ENCODE measurements at regions not wholly inside any gene's neighbourhood (a gene's known extent, or its start where the extent isn't known, plus 50 kb on each side); places are given as distances from the start of the nearest gene placed in this dataset.
A peak's percentile ranks its signal among the peaks of the same experiment; 100 is the strongest.

DNA sequence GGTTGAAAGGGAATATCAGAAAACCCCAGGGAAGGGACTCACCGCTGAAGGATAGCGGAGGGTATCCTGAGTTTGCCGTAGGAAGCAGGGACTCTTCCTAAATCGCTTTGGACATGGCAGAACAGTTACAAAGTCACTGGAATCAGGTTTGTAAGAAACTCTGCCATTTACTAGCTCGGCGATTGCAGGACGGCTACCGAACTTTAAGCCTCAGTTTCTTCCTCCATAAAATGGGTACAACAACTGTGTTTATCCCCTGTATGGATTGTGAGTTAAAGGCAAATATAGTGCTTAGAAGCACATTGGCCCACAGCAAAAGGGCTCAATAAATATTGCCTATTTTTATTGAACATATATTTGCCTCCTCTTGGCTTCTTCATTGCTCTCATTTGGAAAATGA is 90.6 kb downstream of the MAF start:
- Histone ChIP-seq H3K9ac (ENCODE audit: insufficient read depth in 1 of 2, low read depth in 2 of 2, low read length in 2 of 2) (no peak overlapping the region), H3K79me2 (ENCODE audit: control insufficient read depth, insufficient read depth, low read length) (no peaks in the 10 kb centered on the region), H3K9me3 (replicated peaks; ENCODE audit: control insufficient read depth, insufficient read depth, low read depth, low read length) (no peaks in the 10 kb centered on the region), H3K9me1 (ENCODE audit: control insufficient read depth, insufficient read depth, low read length) (no peaks in the 10 kb centered on the region), H3K4me1 (replicated peaks in 1 of 2; ENCODE audit: control insufficient read depth in 2 of 2, insufficient read depth in 2 of 2, low read length in 2 of 2) (no peaks in the 10 kb centered on the region), H3K4me3 (no peak overlapping the region), H3K36me3 (ENCODE audit: control insufficient read depth, insufficient read depth, low read length) (no peaks in the 10 kb centered on the region), H2AFZ (ENCODE audit: low read depth, low read length) (no peak overlapping the region), H3K27ac (ENCODE audit: extremely low read depth, low read depth, low read length) (no peak overlapping the region), H3K27me3 (ENCODE audit: control insufficient read depth in 2 of 2, insufficient read depth in 2 of 2, low read length in 2 of 2) (peaks cover 30 to 36% of the 10 kb centered on the region in 2 experiments; a peak in 4 of 5 replicates), H3K4me2 (ENCODE audit: insufficient read depth, low read length) (no peak overlapping the region), H4K20me1 (replicated peaks; ENCODE audit: control insufficient read depth, insufficient read depth, low read length) (peaks cover 6% of the 10 kb centered on the region; the same call in 1 of the 2 replicates)
- FAIRE-seq (no peak), DNase-seq (ENCODE audit: extremely low read depth in 1 of 4, low spot score in 3 of 4) (no peak), ATAC-seq (no peak)
- TF ChIP-seq FOXK2 (conservative IDR thresholded peaks at IDR 0.05 in 1 of 2, IDR thresholded peaks at IDR 0.05 in 1 of 2; ENCODE audit: low read depth in 2 of 2), result no peak
- TF ChIP-seq RBM25 (IDR thresholded peaks at IDR 0.05; ENCODE audit: low read depth, low read length, severe bottlenecking), result peak; percentile 88
- 5% methylated on average over 8 of the region's 8 CpGs for WGBS (ENCODE audit: insufficient coverage, low coverage, missing lambda C conversion rate)
- ChIA-PET POLR2A (interaction anchor here (1.0 kb wide), 1 partner anchor 13 kb away, joined by 3 read pairs; no protein-coding TSS in a partner anchor), CTCF (ENCODE audit: low intra/inter-chr PET ratio) (no interaction called here)
- BruUV-seq (replicated peaks), result no TSS peak
- intact Hi-C loops (cut with micrococcal nuclease), result no loop called here
- in situ Hi-C loops (cut with MboI), result no loop called here

DNA sequence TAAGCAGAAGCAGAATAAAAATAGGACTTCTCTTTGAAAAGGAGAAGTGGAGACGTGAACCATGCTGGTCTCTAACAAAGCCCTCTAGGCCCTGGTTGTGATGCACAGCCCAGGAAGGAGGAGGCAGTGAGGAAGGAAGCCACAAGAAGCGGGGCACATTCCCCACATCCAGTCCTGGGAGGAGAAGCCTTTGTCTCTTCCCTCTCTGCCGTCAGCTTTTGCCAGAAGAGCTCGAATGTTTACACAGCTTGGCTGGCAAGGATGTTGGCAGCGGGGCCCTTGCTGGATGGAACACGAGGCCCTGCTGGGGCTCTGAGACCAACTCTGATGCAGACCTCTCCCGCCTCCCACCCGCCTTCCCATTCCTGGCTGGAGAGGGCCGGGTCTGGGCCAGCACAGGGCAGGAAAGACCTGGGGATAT is 91.3 kb downstream of the MAF start:
- BruUV-seq (replicated peaks), result no TSS peak
- intact Hi-C loops (cut with micrococcal nuclease) (no loop called here), in situ Hi-C loops (cut with MboI) (no loop called here)
- no peaks in the 10 kb centered on the region for H3K9me3 ChIP-seq (replicated peaks; ENCODE audit: control insufficient read depth, insufficient read depth, low read depth, low read length)
- no peak overlapping the region for H3K4me2 ChIP-seq (ENCODE audit: insufficient read depth, low read length)
- FAIRE-seq, result no peak
- H3K4me3 ChIP-seq, result no peak overlapping the region
- H3K4me1 ChIP-seq (replicated peaks in 1 of 2; ENCODE audit: control insufficient read depth in 2 of 2, insufficient read depth in 2 of 2, low read length in 2 of 2), result no peaks in the 10 kb centered on the region
- H3K79me2 ChIP-seq (ENCODE audit: control insufficient read depth, insufficient read depth, low read length), result no peaks in the 10 kb centered on the region
- no peak for TF ChIP-seq HLTF (IDR thresholded peaks at IDR 0.05)
- TF ChIP-seq EZH2 (IDR thresholded peaks at IDR 0.05; ENCODE audit: borderline replicate concordance, low read depth, low read length), result no peak
- TF ChIP-seq, protein P1, sequence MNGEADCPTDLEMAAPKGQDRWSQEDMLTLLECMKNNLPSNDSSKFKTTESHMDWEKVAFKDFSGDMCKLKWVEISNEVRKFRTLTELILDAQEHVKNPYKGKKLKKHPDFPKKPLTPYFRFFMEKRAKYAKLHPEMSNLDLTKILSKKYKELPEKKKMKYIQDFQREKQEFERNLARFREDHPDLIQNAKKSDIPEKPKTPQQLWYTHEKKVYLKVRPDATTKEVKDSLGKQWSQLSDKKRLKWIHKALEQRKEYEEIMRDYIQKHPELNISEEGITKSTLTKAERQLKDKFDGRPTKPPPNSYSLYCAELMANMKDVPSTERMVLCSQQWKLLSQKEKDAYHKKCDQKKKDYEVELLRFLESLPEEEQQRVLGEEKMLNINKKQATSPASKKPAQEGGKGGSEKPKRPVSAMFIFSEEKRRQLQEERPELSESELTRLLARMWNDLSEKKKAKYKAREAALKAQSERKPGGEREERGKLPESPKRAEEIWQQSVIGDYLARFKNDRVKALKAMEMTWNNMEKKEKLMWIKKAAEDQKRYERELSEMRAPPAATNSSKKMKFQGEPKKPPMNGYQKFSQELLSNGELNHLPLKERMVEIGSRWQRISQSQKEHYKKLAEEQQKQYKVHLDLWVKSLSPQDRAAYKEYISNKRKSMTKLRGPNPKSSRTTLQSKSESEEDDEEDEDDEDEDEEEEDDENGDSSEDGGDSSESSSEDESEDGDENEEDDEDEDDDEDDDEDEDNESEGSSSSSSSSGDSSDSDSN (IDR thresholded peaks at IDR 0.05; ENCODE audit: borderline replicate concordance in 1 of 2, low read depth in 2 of 2, low read length in 2 of 2), result no peak
- TF ChIP-seq, protein P2, sequence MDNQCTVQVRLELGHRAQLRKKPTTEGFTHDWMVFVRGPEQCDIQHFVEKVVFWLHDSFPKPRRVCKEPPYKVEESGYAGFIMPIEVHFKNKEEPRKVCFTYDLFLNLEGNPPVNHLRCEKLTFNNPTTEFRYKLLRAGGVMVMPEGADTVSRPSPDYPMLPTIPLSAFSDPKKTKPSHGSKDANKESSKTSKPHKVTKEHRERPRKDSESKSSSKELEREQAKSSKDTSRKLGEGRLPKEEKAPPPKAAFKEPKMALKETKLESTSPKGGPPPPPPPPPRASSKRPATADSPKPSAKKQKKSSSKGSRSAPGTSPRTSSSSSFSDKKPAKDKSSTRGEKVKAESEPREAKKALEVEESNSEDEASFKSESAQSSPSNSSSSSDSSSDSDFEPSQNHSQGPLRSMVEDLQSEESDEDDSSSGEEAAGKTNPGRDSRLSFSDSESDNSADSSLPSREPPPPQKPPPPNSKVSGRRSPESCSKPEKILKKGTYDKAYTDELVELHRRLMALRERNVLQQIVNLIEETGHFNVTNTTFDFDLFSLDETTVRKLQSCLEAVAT (IDR thresholded peaks at IDR 0.05), result no peak
- TF ChIP-seq SPI1 (IDR thresholded peaks at IDR 0.05; ENCODE audit: borderline replicate concordance, low read depth, low read length), result 0 out of 2 replicates have a peak, but pooled peaks have one; percentile 32
- ATAC-seq, result no peak
- H3K27ac ChIP-seq (ENCODE audit: extremely low read depth, low read depth, low read length), result no peak overlapping the region
- no peaks in the 10 kb centered on the region for H3K9me1 ChIP-seq (ENCODE audit: control insufficient read depth, insufficient read depth, low read length)
- H4K20me1 ChIP-seq (replicated peaks; ENCODE audit: control insufficient read depth, insufficient read depth, low read length), result peaks cover 6% of the 10 kb centered on the region; the same call in 1 of the 2 replicates
- POLR2A ChIA-PET, result no interaction called here
- H2AFZ ChIP-seq (ENCODE audit: low read depth, low read length), result no peak overlapping the region
- CTCF ChIA-PET (ENCODE audit: low intra/inter-chr PET ratio), result no interaction called here
- H3K36me3 ChIP-seq (ENCODE audit: control insufficient read depth, insufficient read depth, low read length), result no peaks in the 10 kb centered on the region
- no peak for DNase-seq (ENCODE audit: extremely low read depth in 1 of 4, low spot score in 3 of 4)
- H3K9ac ChIP-seq (ENCODE audit: insufficient read depth in 1 of 2, low read depth in 2 of 2, low read length in 2 of 2), result no peak overlapping the region
- WGBS (ENCODE audit: insufficient coverage, low coverage, missing lambda C conversion rate), result 0% methylated on average over 9 of the region's 9 CpGs
- peaks cover 27 to 36% of the 10 kb centered on the region in 2 experiments; a peak in 4 of 5 replicates for H3K27me3 ChIP-seq (ENCODE audit: control insufficient read depth in 2 of 2, insufficient read depth in 2 of 2, low read length in 2 of 2)
